ENCODE measurements at regions not wholly inside any gene's neighbourhood (a gene's known extent, or its start where the extent isn't known, plus 50 kb on each side); places are given as distances from the start of the nearest gene placed in this dataset.

DNA sequence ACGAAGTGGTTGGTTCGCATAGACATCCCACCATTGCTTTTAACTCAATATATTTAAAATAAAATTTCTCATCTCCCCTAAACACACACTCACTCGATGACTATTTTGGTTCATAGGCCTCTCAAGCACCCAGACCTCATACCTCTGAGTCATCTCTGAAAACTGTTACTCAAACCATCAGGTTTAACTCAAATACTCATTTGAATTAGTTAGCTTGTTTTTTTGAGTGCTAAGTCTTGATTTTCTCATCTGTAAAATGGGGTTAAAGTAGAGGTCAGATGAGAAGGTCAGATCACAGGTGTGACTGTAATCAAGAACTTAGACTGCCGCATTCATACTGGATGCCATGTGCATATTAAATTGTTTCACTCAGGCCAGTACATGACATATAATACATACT is 243.9 kb upstream of the TENT5A start:
- DNase-seq (no peak), ATAC-seq (no peak)
- Mint-ChIP-seq H3K27me3 (ENCODE audit: low read depth in 2 of 2) (no peaks in the 10 kb centered on the region), H3K36me3 (no peaks in the 10 kb centered on the region), H3K9me3 (no peaks in the 10 kb centered on the region), H3K4me3 (no peak overlapping the region), H3K27ac (no peak overlapping the region), H3K4me1 (no peaks in the 10 kb centered on the region)
- no peak for TF ChIP-seq CTCF (IDR thresholded peaks at IDR 0.05)
- Histone ChIP-seq H3K4me3 (ENCODE audit: low read length) (no peak overlapping the region), H3K27ac (ENCODE audit: low read length) (no peak overlapping the region), H3K36me3 (ENCODE audit: control insufficient read depth, insufficient read depth, low read length) (no peaks in the 10 kb centered on the region), H3K27me3 (ENCODE audit: control insufficient read depth, insufficient read depth, low read length) (no peaks in the 10 kb centered on the region), H3K9me3 (ENCODE audit: control insufficient read depth, insufficient read depth, low read length) (no peaks in the 10 kb centered on the region), H3K4me1 (ENCODE audit: control insufficient read depth, insufficient read depth, low read length) (no peaks in the 10 kb centered on the region)
- WGBS (ENCODE audit: insufficient coverage): 94% methylated on average over 3 of the region's 4 CpGs
- intact Hi-C loops (cut with micrococcal nuclease): no loop called here

DNA sequence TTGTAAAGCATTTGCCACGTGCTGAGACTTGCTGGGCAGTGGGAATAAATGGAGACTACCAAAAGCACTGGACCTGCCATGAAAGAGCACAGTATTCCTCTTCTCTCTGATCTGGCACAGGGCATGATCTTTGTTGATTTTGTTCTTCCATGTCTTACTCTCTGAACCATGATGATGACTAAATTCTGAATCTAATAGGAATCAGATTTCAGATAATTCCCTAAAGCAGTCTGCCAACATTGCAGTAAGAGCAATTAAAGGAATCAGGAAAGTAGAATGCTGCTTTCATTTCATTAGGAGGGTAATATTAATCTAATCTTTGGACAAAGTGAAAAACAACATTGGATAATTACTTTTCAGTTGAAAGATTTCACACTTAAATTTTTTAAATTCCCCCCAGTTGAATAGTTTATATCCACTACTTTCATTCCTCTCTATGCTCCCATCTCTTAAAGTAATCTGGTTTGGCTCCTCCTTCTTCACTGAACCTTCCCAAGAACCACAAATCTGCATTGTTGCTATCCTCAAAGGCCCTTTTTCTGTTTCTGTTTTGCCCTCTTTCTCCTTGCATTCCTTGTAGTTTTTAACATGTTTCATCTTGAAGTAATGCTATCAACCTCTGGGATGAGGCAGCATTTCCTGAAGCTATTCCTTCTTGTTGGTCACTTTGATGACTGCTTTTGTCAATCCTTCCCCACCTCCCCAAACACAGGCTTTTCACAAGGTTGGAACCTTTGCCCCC is 243.2 kb upstream of the TENT5A start:
- no peak for TF ChIP-seq CTCF (IDR thresholded peaks at IDR 0.05)
- H3K36me3 Mint-ChIP-seq: no peaks in the 10 kb centered on the region
- H3K4me3 Mint-ChIP-seq: no peak overlapping the region
- no peak overlapping the region for H3K27ac Mint-ChIP-seq
- Histone ChIP-seq H3K4me3 (ENCODE audit: low read length) (no peak overlapping the region), H3K4me1 (ENCODE audit: control insufficient read depth, insufficient read depth, low read length) (no peaks in the 10 kb centered on the region), H3K9me3 (ENCODE audit: control insufficient read depth, insufficient read depth, low read length) (no peaks in the 10 kb centered on the region), H3K27me3 (ENCODE audit: control insufficient read depth, insufficient read depth, low read length) (no peaks in the 10 kb centered on the region), H3K27ac (ENCODE audit: low read length) (no peak overlapping the region), H3K36me3 (ENCODE audit: control insufficient read depth, insufficient read depth, low read length) (no peaks in the 10 kb centered on the region)
- H3K4me1 Mint-ChIP-seq: no peaks in the 10 kb centered on the region
- intact Hi-C loops (cut with micrococcal nuclease): no loop called here
- H3K9me3 Mint-ChIP-seq: no peaks in the 10 kb centered on the region
- no peak for ATAC-seq
- no peaks in the 10 kb centered on the region for H3K27me3 Mint-ChIP-seq (ENCODE audit: low read depth in 2 of 2)
- WGBS (ENCODE audit: insufficient coverage): 82% methylated on average over 1 of the region's 1 CpG
- DNase-seq: no peak

DNA sequence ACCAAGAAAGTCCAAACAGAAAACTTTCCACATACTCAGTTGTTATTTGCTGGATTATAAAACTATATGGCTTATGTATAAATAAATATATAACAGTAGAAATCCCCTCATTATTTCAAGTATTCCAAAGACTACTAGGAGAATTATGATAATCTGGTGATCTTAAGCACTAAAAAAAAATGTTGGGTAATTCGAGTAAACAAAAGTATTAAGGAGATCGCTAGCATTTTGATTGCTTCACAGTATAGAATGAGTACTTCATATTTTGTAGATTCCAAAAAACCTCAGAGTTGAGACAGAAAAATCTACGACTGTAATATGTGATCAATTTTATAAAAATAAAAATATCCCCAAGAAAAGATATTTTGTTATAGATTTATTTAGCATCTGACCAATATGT is 236.4 kb upstream of the TENT5A start:
- Mint-ChIP-seq H3K4me1 (no peaks in the 10 kb centered on the region), H3K4me3 (no peak overlapping the region), H3K27me3 (ENCODE audit: low read depth in 2 of 2) (no peaks in the 10 kb centered on the region), H3K9me3 (no peaks in the 10 kb centered on the region), H3K36me3 (no peaks in the 10 kb centered on the region), H3K27ac (no peak overlapping the region)
- H3K4me3 ChIP-seq (ENCODE audit: low read length): no peak overlapping the region
- DNase-seq (no peak), ATAC-seq (no peak)
- no peak for TF ChIP-seq CTCF (IDR thresholded peaks at IDR 0.05)
- H3K4me1 ChIP-seq (ENCODE audit: control insufficient read depth, insufficient read depth, low read length): no peaks in the 10 kb centered on the region
- no peaks in the 10 kb centered on the region for H3K27me3 ChIP-seq (ENCODE audit: control insufficient read depth, insufficient read depth, low read length)
- no peaks in the 10 kb centered on the region for H3K9me3 ChIP-seq (ENCODE audit: control insufficient read depth, insufficient read depth, low read length)
- H3K27ac ChIP-seq (ENCODE audit: low read length): no peak overlapping the region
- WGBS (ENCODE audit: insufficient coverage): no CpG with 5 or more reads among the region's 3 CpGs
- intact Hi-C loops (cut with micrococcal nuclease): no loop called here
- no peaks in the 10 kb centered on the region for H3K36me3 ChIP-seq (ENCODE audit: control insufficient read depth, insufficient read depth, low read length)

GRCh38 chr6:81988446-81988845 is 236.0 kb upstream of the TENT5A start:
- intact Hi-C loops (cut with micrococcal nuclease): no loop called here
- no peak for DNase-seq
- Mint-ChIP-seq H3K27me3 (ENCODE audit: low read depth in 2 of 2) (no peaks in the 10 kb centered on the region), H3K27ac (no peak overlapping the region), H3K9me3 (no peaks in the 10 kb centered on the region), H3K4me1 (no peaks in the 10 kb centered on the region), H3K36me3 (no peaks in the 10 kb centered on the region), H3K4me3 (no peak overlapping the region)
- H3K9me3 ChIP-seq (ENCODE audit: control insufficient read depth, insufficient read depth, low read length): no peaks in the 10 kb centered on the region
- no peak overlapping the region for H3K27ac ChIP-seq (ENCODE audit: low read length)
- no peaks in the 10 kb centered on the region for H3K27me3 ChIP-seq (ENCODE audit: control insufficient read depth, insufficient read depth, low read length)
- no peak for ATAC-seq
- H3K36me3 ChIP-seq (ENCODE audit: control insufficient read depth, insufficient read depth, low read length): no peaks in the 10 kb centered on the region
- H3K4me1 ChIP-seq (ENCODE audit: control insufficient read depth, insufficient read depth, low read length): no peaks in the 10 kb centered on the region
- 100% methylated on average over 1 of the region's 1 CpG for WGBS (ENCODE audit: insufficient coverage)
- H3K4me3 ChIP-seq (ENCODE audit: low read length): no peak overlapping the region
- no peak for TF ChIP-seq CTCF (IDR thresholded peaks at IDR 0.05)
